Prostate gland (tissue), 2 donors: ENCODE measurements at regions not wholly inside any gene's neighbourhood (a gene's known extent, or its start where the extent isn't known, plus 50 kb on each side); places are given as distances from the start of the nearest gene placed in this dataset.

Source experiments
- DNase-seq: peaks from one replicate; pipeline ENCODE4 v3.0.0-alpha.2; 2019; ENCODE audit warnings: low spot score
- H3K27ac ChIP-seq, 2 donors: fragments of 200-600 bp; sonication (generic); 2 replicates each; pipeline ENCODE4 v1.5.1; 2017 to 2019
- H3K27me3 ChIP-seq: fragments of 200-600 bp; sonication (generic); replicated peaks from 2 replicates; pipeline ENCODE4 v1.5.1; 2019; ENCODE audit not compliant: insufficient read depth
- H3K36me3 ChIP-seq, 2 donors: fragments of 200-600 bp; sonication (generic); 1 replicate in 1 of 2; 2 replicates in 1 of 2; pipeline versions ENCODE4 v1.5.1 to v1.8.1; 2017 to 2019
- H3K4me1 ChIP-seq: fragments of 200-600 bp; sonication (generic); replicated peaks from 2 replicates; pipeline ENCODE4 v1.5.1; 2019
- H3K4me3 ChIP-seq, 2 donors: fragments of 200-600 bp; sonication (generic); 2 replicates each; pipeline ENCODE4 v1.5.1; 2017 to 2019
- H3K9me3 ChIP-seq: fragments of 200-600 bp; sonication (generic); 2 replicates; pipeline ENCODE4 v1.5.1; 2017
- CTCF ChIP-seq, 4 experiments: fragments of 200-600 bp in 2 of 4; fragments of 450-650 bp in 2 of 4; sonication (generic) in 2 of 4; IDR thresholded peaks; 1 replicate in 3 of 4; 2 replicates in 1 of 4; pipeline ENCODE4 v1.5.1; 2016 to 2019; ENCODE audit warnings: antibody characterized with exemption in 4 of 4, mild to moderate bottlenecking in 2 of 4, moderate library complexity in 2 of 4
- POLR2A ChIP-seq: fragments of 450-650 bp; IDR thresholded peaks from one replicate; pipeline ENCODE4 v1.6.1; 2016; ENCODE audit warnings: antibody characterized with exemption, mild to moderate bottlenecking
- POLR2AphosphoS5 ChIP-seq: sonication (generic); formaldehyde crosslinking; IDR thresholded peaks from one replicate; pipeline ENCODE4 v1.6.1; 2017; ENCODE audit warnings: antibody characterized with exemption
- WGBS: methylation state at CpG from one replicate; pipeline ENCODE4 v1.1.5; 2018; 5-methylcytosine and 5-hydroxymethylcytosine counted together
- intact Hi-C: fragments of 100-400 bp; cut with DNase I; formaldehyde crosslinking; loops from one replicate; pipeline ENCODE4 v1.14.2; 2022

- 59% methylated on average over 1 of the region's 1 CpG for WGBS
- H3K4me1 ChIP-seq, result no peaks in the 10 kb centered on the region
- no peak for DNase-seq
- TF ChIP-seq POLR2AphosphoS5, result no peak
- TF ChIP-seq POLR2A, result no peak
- TF ChIP-seq CTCF (IDR thresholded peaks at IDR 0.05), result no peak
- H3K27me3 ChIP-seq, result no peaks in the 10 kb centered on the region
- H3K4me3 ChIP-seq, result no peak overlapping the region
- no peaks in the 10 kb centered on the region for H3K36me3 ChIP-seq
- H3K9me3 ChIP-seq, result no peaks in the 10 kb centered on the region
- intact Hi-C loops, result no loop called here
- no peak overlapping the region for H3K27ac ChIP-seq
Observed at GRCh38 chr14:87837296-87837695, 155.7 kb downstream of the GALC start.

GRCh38 chr14:87834594-87834993 lies 158.4 kb downstream of the GALC start:
- 95% methylated on average over 1 of the region's 1 CpG for WGBS
- Histone ChIP-seq H3K4me1 (no peaks in the 10 kb centered on the region), H3K4me3 (no peak overlapping the region), H3K27ac (no peak overlapping the region), H3K27me3 (no peaks in the 10 kb centered on the region), H3K36me3 (no peaks in the 10 kb centered on the region), H3K9me3 (no peaks in the 10 kb centered on the region)
- no peak for DNase-seq
- TF ChIP-seq CTCF (IDR thresholded peaks at IDR 0.05) (no peak), POLR2A (no peak), POLR2AphosphoS5 (no peak)
- intact Hi-C loops, result no loop called here

GRCh38 chr14:87833026-87833425 lies 160.0 kb downstream of the GALC start:
- no peaks in the 10 kb centered on the region for H3K36me3 ChIP-seq
- WGBS, result 52% methylated on average over 1 of the region's 1 CpG
- H3K9me3 ChIP-seq, result no peaks in the 10 kb centered on the region

GRCh38 chr14:87830443-87831096 lies 162.4 kb downstream of the GALC start:
- H3K4me3 ChIP-seq, result no peak overlapping the region
- no peak overlapping the region for H3K27ac ChIP-seq
- 37% methylated on average over 2 of the region's 2 CpGs for WGBS
- intact Hi-C loops, result no loop called here
- DNase-seq, result no peak
- no peaks in the 10 kb centered on the region for H3K36me3 ChIP-seq
- H3K27me3 ChIP-seq, result no peaks in the 10 kb centered on the region
- no peaks in the 10 kb centered on the region for H3K4me1 ChIP-seq
- no peak for TF ChIP-seq POLR2A
- H3K9me3 ChIP-seq, result no peaks in the 10 kb centered on the region

More at GRCh38 chr14:87833026-87833425, 160.0 kb downstream of the GALC start:
- Histone ChIP-seq H3K4me3 (no peak overlapping the region), H3K4me1 (no peaks in the 10 kb centered on the region), H3K27me3 (no peaks in the 10 kb centered on the region), H3K27ac (no peak overlapping the region)
- DNase-seq, result no peak
- intact Hi-C loops, result no loop called here
- TF ChIP-seq CTCF (IDR thresholded peaks at IDR 0.05) (no peak), POLR2AphosphoS5 (no peak), POLR2A (no peak)

- intact Hi-C loops, result no loop called here
- Histone ChIP-seq H3K9me3 (no peaks in the 10 kb centered on the region), H3K4me3 (no peak overlapping the region), H3K27ac (no peak overlapping the region), H3K27me3 (no peaks in the 10 kb centered on the region), H3K36me3 (no peaks in the 10 kb centered on the region), H3K4me1 (no peaks in the 10 kb centered on the region)
- no peak for DNase-seq
- TF ChIP-seq POLR2A, result no peak
- no peak for TF ChIP-seq POLR2AphosphoS5
Observed at GRCh38 chr14:87829543-87829942, 163.4 kb downstream of the GALC start.

- intact Hi-C loops, result no loop called here
Observed at GRCh38 chr14:87824266-87824665, 168.7 kb downstream of the GALC start.

More at GRCh38 chr14:87824266-87824665, 168.7 kb downstream of the GALC start:
- Histone ChIP-seq H3K4me1 (no peaks in the 10 kb centered on the region), H3K27ac (no peak overlapping the region), H3K9me3 (no peaks in the 10 kb centered on the region), H3K36me3 (no peaks in the 10 kb centered on the region), H3K27me3 (no peaks in the 10 kb centered on the region), H3K4me3 (no peak overlapping the region)
- DNase-seq, result no peak
- TF ChIP-seq POLR2A (no peak), CTCF (IDR thresholded peaks at IDR 0.05) (no peak)
